SK-N-DZ (cell line): ENCODE measurements at regions not wholly inside any gene's neighbourhood (a gene's known extent, or its start where the extent isn't known, plus 50 kb on each side); places are given as distances from the start of the nearest gene placed in this dataset.

Experiments
- DNase-seq: peaks from one replicate; pipeline ENCODE4 v3.0.0-alpha.2; 2015; ENCODE audit warnings: low spot score

GRCh38 chr10:3430501-3430900 is 257.9 kb upstream of the PITRM1 start:
- no peak for DNase-seq

- no peak for DNase-seq
Observed at GRCh38 chr10:3429676-3430075, 257.1 kb upstream of the PITRM1 start.

GRCh38 chr10:3428826-3429225 is 256.2 kb upstream of the PITRM1 start:
- DNase-seq = no peak

GRCh38 chr10:3427950-3428354 is 255.4 kb upstream of the PITRM1 start:
- no peak for DNase-seq

GRCh38 chr10:3427347-3427746 is 254.8 kb upstream of the PITRM1 start:
- no peak for DNase-seq

- DNase-seq = no peak
Observed at GRCh38 chr10:3426190-3426845, 253.7 kb upstream of the PITRM1 start.

GRCh38 chr10:3425716-3426115 is 253.1 kb upstream of the PITRM1 start:
- no peak for DNase-seq

GRCh38 chr10:3425261-3425660 is 252.7 kb upstream of the PITRM1 start:
- no peak for DNase-seq

GRCh38 chr10:3424111-3424851 is 251.7 kb upstream of the PITRM1 start:
- no peak for DNase-seq

- no peak for DNase-seq
Observed at GRCh38 chr10:3423384-3423783, 250.8 kb upstream of the PITRM1 start.

GRCh38 chr10:3422282-3422681 is 249.7 kb upstream of the PITRM1 start:
- DNase-seq = no peak

GRCh38 chr10:3421537-3422257 is 249.1 kb upstream of the PITRM1 start:
- no peak for DNase-seq

GRCh38 chr10:3420527-3421469 is 248.2 kb upstream of the PITRM1 start:
- DNase-seq = no peak

- DNase-seq = no peak
Observed at GRCh38 chr10:3419719-3420495, 247.3 kb upstream of the PITRM1 start.

GRCh38 chr10:3418926-3419325 is 246.3 kb upstream of the PITRM1 start:
- no peak for DNase-seq

- no peak for DNase-seq
Observed at GRCh38 chr10:3418041-3418754, 245.6 kb upstream of the PITRM1 start.

GRCh38 chr10:3417096-3417495 is 244.5 kb upstream of the PITRM1 start:
- no peak for DNase-seq

- no peak for DNase-seq
Observed at GRCh38 chr10:3415878-3416605, 243.5 kb upstream of the PITRM1 start.

GRCh38 chr10:3415038-3415736 is 242.6 kb upstream of the PITRM1 start:
- no peak for DNase-seq
